LNCAP (cell line): ENCODE measurements at regions not wholly inside any gene's neighbourhood (a gene's known extent, or its start where the extent isn't known, plus 50 kb on each side); places are given as distances from the start of the nearest gene placed in this dataset.

Experiments
- CTCF ChIP-seq: fragments of 450-650 bp; IDR thresholded peaks from 2 replicates; pipeline ENCODE4 v1.5.1; 2017; ENCODE audit warnings: mild to moderate bottlenecking

- TF ChIP-seq CTCF: no peak
Observed at GRCh38 chr11:33944693-33945424, 53.0 kb upstream of the LMO2 start.

DNA sequence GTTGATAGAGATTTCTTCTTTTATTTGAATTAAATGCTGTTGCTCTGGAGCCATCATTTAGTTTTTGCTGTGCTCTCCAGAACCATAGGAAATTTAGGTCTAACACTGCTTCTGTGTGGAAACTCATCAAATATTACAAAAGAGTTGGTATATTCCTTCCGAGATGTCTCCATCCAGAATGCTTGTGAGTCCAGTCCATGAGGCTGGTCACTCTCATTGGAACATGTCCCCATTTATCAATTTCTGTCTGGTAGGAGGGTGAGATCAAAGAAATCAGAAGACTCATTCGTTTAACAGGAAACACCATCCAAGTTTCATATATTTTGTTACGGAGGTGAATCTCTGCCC lies 52.4 kb upstream of the LMO2 start:
- TF ChIP-seq CTCF: no peak

GRCh38 chr11:33942954-33943353 lies 51.1 kb upstream of the LMO2 start:
- TF ChIP-seq CTCF: no peak

GRCh38 chr11:33941637-33942160 lies 49.8 kb upstream of the LMO2 start:
- no peak for TF ChIP-seq CTCF
